HG03280 (cell line): ENCODE measurements at regions not wholly inside any gene's neighbourhood (a gene's known extent, or its start where the extent isn't known, plus 50 kb on each side); places are given as distances from the start of the nearest gene placed in this dataset.
"Not testable (repeated sequence)": the region's sequence is repeated elsewhere in the genome, so short reads cannot be mapped to it uniquely, and the experiment has no call there.

Experiments
- ATAC-seq: cut with Tn5 transposase; IDR thresholded peaks from one replicate; pipeline ENCODE4 v1.9.1; 2021; ENCODE audit warnings: mild to moderate bottlenecking, moderate library complexity; ENCODE audit not compliant: unreplicated experiment

DNA sequence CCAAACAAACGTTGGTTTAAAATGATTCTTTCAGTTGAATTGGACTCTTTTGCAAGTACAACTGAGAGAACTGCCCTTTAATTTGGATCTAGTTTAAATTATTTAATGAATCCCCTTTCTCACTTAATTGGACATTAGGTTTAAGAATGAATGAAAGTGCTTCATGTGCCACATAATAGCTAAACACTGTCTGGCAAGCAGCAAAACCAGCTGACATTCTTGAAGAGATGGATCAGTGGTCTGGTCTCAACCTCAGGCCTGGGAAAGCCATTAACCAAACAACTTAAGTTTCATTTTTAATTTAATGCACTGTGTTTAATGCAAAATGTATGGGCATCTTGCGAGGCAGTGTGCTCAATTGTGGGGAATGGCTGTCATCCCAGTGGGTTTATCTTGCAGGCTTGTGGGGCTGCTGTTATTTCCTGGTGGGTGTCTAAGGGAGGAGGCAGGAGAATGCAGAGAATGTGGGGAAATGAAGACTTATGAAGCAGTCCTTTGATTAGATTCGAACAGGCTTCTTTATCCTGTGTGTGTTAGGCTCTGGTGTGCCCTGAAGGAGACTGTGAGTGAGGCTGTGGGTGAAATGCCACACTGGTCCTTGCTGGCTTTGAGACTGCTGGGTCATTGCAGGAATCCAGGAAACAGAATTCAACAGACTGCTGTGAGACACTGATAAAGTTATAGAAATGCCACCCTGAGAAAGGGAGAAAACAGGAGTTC lies 144.1 kb upstream of the PELI2 start:
- ATAC-seq = no peak

DNA sequence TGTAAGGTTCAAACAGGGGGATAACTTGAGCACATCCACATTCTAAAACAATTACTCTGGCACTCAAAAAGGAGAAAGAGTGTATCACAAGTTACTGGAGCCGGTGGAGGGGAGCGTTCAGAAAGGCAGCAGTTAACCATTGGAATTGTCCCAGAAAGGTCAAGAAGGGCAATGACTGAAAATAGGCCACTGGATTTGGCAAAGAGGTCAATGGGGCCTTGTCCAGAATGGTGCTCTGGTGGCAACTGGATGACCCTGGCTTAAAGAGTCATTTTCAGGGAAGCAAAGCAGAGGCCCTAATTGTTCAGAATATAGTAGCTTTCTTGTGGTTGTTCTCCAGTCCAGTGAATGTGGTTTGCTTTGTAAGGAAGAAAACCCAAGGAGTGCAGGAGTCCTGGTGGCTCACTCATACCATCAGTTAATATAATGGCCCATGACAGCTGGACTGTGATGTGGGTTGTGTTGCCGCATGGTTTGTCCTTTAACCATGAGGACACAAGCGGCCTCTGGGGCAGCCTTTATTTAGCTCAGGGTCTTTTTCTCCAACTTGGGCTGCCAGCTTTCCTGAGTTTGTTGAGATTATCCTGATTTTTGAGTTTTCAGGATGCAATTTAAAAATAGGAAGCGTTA lies 142.8 kb upstream of the PELI2 start:
- no peak for ATAC-seq

DNA sequence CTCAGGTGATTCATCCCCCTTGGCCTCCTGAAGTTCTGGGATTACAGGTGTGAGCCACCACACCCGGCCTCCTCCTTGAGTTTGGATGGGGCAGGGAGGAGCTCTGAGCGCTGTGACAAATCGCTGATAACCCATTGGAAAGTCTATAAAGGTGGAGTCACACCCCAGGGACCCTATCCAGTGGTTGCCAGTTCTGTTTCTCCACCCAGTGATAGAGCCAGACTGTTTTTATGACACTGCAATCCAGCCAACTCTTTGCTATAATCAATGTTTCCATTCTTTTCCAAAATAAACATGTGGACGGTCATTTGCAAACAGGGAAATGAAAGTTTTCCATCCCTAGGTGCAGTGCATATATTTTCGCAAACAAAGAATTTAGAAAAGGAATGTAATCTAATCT lies 142.0 kb upstream of the PELI2 start:
- no peak for ATAC-seq

DNA sequence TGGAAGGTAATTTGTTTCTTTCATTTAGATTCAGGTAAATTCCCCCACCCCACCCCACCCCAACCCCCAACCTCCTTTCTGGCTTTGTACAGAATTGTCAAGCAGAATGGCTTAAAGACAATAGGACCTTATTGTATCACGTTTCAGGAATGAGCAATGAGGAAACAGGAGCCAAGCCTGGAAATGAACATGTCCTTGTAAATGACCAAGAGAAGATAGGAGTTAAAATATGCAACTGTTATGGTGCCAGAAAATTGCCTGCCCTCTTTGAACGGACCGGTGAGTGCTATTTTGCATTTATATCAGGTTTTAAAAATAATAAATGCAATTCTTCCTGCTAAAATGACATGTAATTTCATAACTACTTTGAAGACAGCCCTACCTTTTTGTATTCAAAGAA lies 141.6 kb upstream of the PELI2 start:
- no peak for ATAC-seq

DNA sequence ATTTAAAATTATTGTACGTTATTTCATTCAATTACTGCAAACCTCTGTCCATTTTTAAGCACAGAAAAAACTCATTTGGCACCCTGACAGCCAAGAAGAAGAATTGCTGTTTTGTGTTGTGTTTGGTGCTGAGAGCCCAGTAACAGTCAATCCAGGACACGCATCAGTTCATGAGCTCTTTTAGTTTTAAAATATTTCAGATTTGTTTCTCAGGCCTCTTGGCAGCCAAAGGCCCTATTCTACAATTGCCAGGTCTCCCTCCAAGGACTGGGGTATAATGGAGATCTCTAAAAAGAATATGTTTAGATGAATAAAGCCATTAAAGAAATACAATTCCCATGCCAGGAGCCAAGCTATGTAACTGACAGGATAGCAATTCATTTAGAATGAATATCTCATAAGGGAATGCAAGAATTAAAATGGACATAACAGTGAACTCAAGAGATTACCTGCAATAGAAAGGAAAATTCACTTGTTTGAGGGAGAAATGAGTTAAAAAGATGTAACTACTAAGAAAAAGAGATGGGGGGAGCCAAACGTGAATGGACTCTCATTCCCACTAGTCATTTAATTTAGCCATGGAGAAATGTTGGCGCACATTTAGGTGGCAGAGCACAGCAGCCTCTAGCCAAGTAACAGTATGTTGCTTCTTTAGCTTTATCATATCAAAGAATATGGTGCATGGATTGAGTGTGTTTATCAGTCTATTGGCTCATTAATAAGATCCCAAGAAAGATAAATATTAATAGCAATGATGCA lies 140.6 kb upstream of the PELI2 start:
- ATAC-seq = no peak

DNA sequence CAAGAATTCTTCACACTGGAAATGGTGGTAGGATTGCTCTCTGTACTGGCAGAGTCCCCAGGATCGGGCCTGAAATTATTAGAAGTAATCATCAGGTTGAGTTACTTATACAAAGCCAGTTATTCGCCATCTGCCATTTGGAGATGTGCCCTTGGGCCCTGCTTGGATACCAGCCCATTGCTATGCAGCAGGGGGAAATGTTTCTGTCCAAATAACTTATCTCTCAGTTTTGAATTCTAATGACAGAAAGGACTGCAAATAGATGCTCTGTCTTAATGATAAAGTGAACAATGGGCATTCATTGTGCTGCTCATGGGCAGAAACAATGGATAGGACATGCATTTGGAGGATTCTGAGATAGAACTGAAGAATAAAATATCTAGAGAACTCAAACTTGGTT lies 139.1 kb upstream of the PELI2 start:
- no peak for ATAC-seq

DNA sequence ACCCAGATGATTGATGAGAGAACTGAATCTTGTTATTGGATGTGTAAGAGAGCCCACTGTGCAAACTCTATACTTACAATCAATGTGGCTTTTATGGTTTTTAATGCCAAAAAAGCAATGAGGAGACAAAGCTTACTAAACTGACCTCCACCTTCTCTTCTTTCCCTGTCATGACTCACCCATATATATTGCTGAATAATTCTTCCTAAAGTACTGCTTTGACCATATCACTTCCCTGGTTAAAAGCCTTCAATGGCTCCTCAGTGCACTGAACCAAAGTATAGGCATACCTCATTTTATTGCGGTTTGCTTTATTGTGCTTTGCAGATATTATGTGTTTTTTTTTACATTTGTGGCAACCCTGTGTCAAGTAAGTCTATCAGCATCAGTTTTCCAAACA lies 138.4 kb upstream of the PELI2 start:
- ATAC-seq = no peak

DNA sequence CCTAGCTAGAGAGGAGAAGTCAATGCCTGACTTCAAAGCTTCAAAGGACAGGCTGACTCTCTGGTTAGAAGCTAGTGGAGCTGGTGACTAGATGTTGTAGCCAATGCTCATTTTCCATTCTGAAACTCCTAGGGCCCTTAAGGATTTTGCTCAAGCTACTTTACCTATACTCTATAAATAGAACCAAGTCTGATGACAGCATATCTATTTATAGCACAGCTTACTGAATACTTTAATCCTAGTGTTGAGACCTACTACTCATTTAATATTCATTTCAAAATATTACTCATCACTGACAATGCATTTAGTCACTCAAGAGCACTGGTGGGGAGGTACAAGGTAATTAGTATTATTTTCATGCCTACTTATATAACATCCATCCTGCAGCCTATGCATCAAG lies 137.2 kb upstream of the PELI2 start:
- ATAC-seq = no peak

DNA sequence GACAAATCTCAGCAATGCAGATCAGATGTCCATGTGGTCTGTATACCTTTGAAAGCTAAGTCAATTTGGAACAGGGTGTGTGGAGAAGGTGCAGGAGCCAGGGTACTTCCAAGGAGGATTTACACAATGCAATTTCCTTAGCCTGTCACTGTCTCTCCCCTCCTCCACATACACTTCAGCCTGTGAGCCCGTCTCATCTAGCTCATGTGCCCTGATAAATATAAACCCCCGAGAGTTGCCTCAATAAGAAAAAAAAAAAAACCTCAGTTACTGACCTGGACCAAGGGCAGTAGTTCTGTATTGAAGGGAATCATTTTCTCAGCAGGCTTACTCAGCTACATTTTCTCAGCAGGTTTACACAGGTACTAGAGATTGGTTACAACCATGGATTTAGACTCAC lies 132.1 kb upstream of the PELI2 start:
- no peak for ATAC-seq

DNA sequence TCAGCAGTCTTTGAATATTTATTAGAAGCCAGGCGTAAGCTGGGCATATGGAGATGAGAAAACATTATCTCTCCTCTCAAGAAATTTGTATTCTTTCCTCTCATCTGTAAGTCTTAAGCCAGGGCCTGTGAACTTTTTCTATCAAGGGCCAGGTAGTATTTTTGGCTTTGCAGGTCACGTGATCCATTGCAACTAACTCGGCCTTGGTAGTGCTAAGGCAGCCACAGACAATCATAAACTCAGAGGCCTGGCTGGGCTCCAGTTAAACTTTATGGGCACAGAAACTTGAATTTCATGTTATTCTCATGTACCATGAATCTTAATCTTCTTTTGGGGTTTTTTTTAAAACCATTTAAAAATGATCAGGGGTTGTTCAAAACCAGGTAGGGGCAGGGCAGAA lies 117.4 kb upstream of the PELI2 start:
- no peak for ATAC-seq

DNA sequence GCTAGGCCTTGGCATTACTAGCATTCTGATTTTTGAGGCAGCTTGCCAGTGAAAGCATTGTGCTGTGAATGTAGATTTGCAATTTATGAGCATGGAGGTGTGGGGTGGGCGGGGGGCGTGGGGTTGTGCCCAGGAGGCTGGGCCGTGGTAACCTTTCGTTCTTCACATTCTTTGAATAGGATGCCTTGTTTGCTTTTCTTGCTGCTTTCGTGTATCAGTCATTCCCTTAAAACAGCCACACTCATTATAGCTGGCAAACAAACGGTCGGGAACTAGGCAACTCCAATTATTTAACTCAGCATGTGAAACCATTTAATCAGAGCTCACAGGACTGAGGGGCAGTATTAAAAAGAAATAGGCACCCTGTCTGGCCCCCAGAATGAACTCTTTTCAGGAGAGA lies 115.9 kb upstream of the PELI2 start:
- no peak for ATAC-seq

DNA sequence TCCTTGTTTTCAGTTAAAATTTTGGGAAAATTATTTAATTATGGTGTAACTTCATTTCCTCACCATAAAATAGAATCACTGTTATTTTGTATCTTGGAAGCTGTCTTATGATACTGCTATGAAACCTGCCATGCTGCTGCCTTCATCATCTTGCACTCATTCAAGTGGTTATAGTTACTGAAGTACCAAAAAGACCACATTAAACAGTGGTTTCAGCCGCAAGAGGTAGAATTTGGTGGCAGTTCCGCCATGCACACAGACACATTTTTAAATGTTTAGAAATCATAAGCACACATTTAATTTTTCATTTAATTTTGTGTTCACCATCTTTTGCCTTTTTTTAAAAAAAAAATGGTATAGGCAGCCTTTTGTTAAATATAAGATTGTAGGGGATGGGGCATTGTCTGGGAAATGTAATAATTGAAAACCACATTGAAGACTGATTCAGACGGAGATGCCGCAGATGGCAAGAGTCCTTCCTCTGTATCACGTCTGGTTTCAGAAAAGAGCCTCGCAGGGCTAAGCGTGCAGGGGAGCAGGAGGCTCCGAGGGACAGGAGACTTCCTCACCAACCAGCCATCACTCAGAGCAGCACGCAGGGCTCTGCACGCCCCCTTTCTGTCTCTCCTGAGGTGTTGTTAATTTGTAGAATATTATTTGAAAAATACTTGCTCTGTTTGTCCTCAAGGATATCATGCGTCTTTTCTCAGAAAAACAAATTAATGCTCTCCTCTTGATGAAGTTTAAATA lies 115.2 kb upstream of the PELI2 start:
- ATAC-seq = no peak

DNA sequence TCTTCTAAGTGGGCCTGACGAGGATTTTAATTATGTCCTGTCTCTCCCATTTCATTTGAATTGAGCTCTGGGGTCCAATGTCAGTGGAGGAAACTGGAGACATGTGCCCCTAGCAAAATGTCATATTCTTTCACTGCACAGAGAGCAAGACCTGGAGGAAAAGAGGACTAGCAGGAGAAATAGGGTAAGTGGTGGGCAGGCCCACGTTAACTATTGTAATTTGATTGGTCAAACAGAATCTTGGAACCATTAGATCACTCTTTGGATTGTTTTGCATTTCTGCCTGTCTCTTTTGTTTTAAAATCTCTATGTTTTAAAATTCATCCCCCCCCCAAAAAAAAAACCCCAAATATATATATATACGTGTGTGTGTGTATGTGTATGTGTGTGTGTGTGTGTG lies 113.9 kb upstream of the PELI2 start:
- ATAC-seq = no peak

DNA sequence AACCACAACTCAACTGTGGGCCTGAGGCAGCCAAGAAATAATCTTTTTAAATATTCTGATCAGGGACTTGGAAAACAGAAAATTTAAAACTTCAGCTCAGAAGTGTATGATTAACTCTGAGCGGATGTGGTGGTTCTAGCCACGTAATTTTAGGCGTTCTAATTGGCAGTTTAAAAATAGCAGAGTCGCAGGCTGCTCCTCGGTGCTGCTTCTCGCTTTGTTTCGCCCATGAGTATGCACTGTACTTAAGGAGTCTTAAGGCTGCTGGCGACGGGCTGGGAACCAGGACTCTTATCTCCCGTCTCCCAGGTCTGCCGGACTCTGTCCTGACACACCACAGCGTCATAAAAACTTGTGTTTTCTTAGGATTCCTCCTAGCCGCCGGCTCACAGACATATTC lies 113.4 kb upstream of the PELI2 start:
- ATAC-seq = no peak

DNA sequence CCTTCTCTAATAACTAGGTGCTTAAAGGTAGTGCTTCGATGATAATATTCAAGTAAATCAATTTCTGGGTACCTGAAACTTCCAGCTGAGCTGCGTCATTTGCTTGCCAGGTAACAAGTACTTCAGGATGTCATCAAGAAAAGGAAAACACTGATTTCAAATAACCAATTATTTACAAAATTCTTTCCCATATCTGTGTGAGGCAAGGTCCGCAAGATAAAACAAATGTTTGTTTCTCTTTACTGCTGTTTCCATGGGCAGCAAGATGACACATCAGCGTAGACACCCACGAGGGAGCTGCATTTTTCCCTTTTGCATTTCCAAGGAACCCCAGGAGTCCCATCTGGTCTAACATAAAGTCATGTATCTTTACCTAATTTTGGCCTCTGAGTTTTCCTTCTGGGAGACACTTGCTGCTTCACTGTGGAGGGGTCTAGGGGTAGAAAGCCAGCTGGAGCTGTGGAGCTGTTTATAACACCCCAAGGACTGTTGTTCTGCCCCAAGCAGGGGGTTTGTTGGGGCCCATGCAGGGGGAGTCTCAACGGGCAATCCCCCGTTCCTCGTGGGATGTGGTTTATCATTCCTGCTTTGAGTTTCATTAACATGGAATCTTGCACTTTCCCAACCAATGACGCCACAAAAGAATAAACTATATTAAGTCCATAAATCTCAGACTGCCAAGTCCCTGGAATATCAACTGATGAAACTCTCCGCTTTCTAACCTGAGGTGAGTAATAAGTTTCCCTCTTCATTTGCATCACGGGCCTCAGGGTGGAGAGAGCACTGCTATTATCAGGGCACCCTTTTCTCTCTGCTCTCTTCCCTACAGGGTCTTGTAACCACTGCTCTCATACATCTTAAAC lies 112.8 kb upstream of the PELI2 start:
- ATAC-seq = no peak

DNA sequence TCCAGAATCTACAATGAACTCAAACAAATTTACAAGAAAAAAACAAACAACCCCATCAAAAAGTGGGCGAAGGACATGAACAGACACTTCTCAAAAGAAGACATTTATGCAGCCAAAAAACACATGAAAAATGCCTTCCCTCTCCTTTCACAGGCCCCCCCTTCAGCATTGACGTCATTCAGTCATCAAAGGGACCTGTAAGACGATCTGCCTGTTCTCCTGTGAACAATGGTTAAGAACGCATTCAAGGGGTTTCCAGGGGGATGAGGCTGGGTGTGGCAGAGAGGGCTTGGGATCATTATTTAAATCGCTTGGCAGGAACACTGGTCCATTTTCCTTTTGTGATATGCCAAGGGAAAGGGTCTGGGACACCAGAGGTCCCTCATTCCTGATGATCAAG lies 110.7 kb upstream of the PELI2 start:
- not testable (repeated sequence) for ATAC-seq

DNA sequence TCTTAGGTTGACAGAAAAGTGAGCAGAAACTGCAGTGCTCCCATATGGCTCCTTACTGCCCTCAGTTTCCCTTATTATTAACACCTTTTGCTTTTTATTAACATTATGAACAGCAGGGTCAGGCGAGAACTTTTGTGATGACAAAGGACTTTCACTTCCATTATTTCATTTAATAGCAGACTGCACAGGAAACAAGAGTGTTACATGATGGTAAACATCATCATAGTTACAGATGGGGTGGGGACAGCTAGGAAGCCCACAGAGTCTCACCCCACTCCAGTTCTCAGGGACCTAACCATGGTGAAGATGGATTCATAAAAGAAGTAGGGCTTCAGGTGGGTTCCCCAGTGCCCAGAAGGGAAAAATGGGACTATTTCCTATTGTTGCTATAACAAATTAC lies 110.1 kb upstream of the PELI2 start:
- ATAC-seq = no peak

DNA sequence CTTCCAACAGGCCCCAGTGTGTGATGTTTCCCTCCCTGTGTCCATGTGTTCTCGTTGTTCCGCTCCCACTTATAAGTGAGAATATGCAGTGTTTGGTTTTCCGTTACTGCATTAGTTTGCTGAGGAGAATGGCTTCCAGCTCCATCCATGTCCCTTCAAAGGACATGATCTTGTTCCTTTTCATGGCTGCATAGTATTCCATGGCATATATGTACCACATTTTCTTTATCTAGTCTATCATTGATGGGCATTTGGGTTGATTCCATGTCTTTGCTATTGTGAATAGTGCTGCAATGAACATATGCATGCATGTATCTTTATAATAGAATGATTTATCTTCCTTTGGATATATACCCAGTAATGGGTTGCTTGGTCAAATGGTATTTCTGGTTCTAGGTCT lies 109.5 kb upstream of the PELI2 start:
- not testable (repeated sequence) for ATAC-seq

DNA sequence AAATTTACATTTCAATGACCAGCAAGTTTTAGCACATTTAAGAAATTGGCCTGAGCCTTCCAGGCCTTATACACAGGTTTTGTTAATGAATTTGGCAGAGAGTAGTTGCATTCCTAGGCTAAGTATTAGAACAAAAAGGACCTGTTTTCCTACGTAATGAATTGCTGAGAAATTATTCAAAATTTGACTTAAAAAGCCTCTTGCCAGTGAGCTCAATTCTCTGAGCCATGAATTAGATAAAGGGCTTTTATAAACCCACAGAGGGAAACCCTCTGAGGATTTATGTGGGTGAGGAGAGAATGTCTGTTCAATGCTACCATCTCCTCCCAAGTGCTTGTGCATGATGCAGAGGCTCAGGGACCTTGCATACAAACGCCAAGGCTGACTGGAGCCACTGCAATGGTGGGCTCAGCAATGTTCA lies 94.5 kb upstream of the PELI2 start:
- no peak for ATAC-seq

DNA sequence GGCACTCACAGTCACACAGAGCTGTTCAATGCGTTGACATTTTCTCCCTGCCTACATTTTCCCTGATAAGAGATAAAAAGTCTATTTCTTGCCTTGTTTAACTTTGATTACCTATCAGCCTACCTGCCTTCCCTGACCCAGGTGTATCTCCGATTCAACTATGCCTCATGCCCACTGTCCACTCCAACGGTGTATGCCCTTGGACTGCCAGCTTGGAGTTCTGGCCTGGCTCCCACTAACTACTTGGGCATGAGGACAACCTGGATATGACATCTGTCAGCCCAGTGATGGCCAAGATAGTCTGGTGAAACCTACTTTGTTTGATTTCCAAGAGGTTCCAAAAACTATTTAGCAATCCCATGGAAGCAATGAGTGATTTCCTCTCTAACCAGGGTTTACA lies 93.0 kb upstream of the PELI2 start:
- no peak for ATAC-seq

DNA sequence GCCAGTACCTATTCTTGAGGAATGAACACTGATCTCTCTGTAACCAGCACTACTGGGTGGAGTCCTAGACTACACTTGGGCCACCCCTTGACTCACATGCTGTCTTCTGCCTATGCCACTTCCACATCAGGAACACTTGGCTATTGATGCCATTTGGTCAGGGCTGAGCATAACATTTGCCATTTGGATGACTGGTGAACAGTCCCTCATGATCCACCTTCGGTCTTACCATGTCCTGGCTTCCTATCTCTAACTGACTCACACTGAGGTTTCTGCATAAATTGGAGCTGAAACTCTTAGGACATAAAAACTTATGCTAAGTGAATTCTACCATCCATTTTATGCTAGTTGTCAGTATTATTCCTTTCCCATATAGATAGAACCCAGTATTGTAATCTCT lies 91.7 kb upstream of the PELI2 start:
- ATAC-seq = no peak
